ENCODE measurements at regions not wholly inside any gene's neighbourhood (a gene's known extent, or its start where the extent isn't known, plus 50 kb on each side); places are given as distances from the start of the nearest gene placed in this dataset.

GRCh38 chr17:73955616-73956015, 247.9 kb upstream of the RPL38 start:
- FAIRE-seq, result no peak
- Histone ChIP-seq H3K9me3 (ENCODE audit: low read length) (0 out of 2 replicates have a peak, but pooled peaks cover 6% of the 10 kb centered on the region), H3K79me2 (ENCODE audit: insufficient read depth, low read length) (no peaks in the 10 kb centered on the region), H3K4me3 (replicated peaks in 1 of 3; ENCODE audit: insufficient read depth in 1 of 3, low read depth in 2 of 3, low read length in 3 of 3) (no peak overlapping the region), H3K4me1 (ENCODE audit: insufficient read depth, low read length) (no peaks in the 10 kb centered on the region), H3K9ac (ENCODE audit: insufficient read depth, low read depth, low read length) (no peak overlapping the region), H4K20me1 (ENCODE audit: insufficient read depth, low read length) (no peaks in the 10 kb centered on the region), H3K27me3 (ENCODE audit: control insufficient read depth in 1 of 2, insufficient read depth in 2 of 2, low read length in 2 of 2) (peaks cover 3 to 26% of the 10 kb centered on the region in 2 experiments; a peak in 4 of 5 replicates), H2AFZ (ENCODE audit: low read length) (no peak overlapping the region), H3K36me3 (replicated peaks in 1 of 2; ENCODE audit: control insufficient read depth in 1 of 2, insufficient read depth in 2 of 2, low read length in 2 of 2) (no peaks in the 10 kb centered on the region), H3K4me2 (ENCODE audit: low read depth, low read length) (no peak overlapping the region), H3K27ac (ENCODE audit: extremely low read length, insufficient read depth, low read length) (no peak overlapping the region)
- ChIA-PET POLR2A (no interaction called here), CTCF (ENCODE audit: low intra/inter-chr PET ratio, low total read pairs) (interaction anchor here (1.7 to 3.0 kb wide), 2 partner anchors 298 to 526 kb away, joined by 20 to 22 read pairs; no protein-coding TSS in a partner anchor)
- ATAC-seq, result no peak
- no peak for DNase-seq (ENCODE audit: low spot score)
- WGBS (ENCODE audit: low lambda C conversion rate), result 13% methylated on average over 5 of the region's 5 CpGs
- in situ Hi-C loops (cut with HindIII; ENCODE audit: extremely low pct_ligation_motif_present, low pct_unique_long_range_greater_than_20kb) (loop anchor here (10.0 to 25.0 kb wide), 2 partner anchors 311 to 518 kb away; partner anchors contain the start of gene SDK2), intact Hi-C loops (cut with micrococcal nuclease; ENCODE audit: unreplicated experiment) (loop anchor here (5.0 kb wide), 2 partner anchors 303 to 358 kb away; no protein-coding TSS in a partner anchor)
- no TSS peak for BruUV-seq (replicated peaks)
- TF ChIP-seq ZBTB42 (CRISPR knock-in tag; IDR thresholded peaks at IDR 0.05) (no peak), THAP11 (CRISPR knock-in tag; IDR thresholded peaks at IDR 0.05) (no peak), ZBTB44 (CRISPR knock-in tag; IDR thresholded peaks at IDR 0.05) (no peak), EED (CRISPR knock-in tag; IDR thresholded peaks at IDR 0.05) (no peak), ZNF747 (CRISPR knock-in tag; IDR thresholded peaks at IDR 0.05; ENCODE audit: borderline replicate concordance) (no peak), ZNF7 (CRISPR knock-in tag; IDR thresholded peaks at IDR 0.05) (no peak), BCL3 (CRISPR knock-in tag; IDR thresholded peaks at IDR 0.05) (no peak), EP300 (IDR thresholded peaks at IDR 0.05; ENCODE audit: low read depth in 2 of 2, low read length in 2 of 2) (no peak), EP300 (CRISPR knock-in tag; IDR thresholded peaks at IDR 0.05; ENCODE audit: borderline replicate concordance) (no peak), TRAFD1 (CRISPR knock-in tag; IDR thresholded peaks at IDR 0.05; ENCODE audit: borderline replicate concordance) (no peak), THAP8 (CRISPR knock-in tag; IDR thresholded peaks at IDR 0.05; ENCODE audit: borderline replicate concordance) (no peak), ZKSCAN8 (CRISPR knock-in tag; IDR thresholded peaks at IDR 0.05; ENCODE audit: borderline replicate concordance) (no peak), ZNF552 (CRISPR knock-in tag; IDR thresholded peaks at IDR 0.05; ENCODE audit: borderline replicate concordance) (no peak)
- TF ChIP-seq, protein P1, sequence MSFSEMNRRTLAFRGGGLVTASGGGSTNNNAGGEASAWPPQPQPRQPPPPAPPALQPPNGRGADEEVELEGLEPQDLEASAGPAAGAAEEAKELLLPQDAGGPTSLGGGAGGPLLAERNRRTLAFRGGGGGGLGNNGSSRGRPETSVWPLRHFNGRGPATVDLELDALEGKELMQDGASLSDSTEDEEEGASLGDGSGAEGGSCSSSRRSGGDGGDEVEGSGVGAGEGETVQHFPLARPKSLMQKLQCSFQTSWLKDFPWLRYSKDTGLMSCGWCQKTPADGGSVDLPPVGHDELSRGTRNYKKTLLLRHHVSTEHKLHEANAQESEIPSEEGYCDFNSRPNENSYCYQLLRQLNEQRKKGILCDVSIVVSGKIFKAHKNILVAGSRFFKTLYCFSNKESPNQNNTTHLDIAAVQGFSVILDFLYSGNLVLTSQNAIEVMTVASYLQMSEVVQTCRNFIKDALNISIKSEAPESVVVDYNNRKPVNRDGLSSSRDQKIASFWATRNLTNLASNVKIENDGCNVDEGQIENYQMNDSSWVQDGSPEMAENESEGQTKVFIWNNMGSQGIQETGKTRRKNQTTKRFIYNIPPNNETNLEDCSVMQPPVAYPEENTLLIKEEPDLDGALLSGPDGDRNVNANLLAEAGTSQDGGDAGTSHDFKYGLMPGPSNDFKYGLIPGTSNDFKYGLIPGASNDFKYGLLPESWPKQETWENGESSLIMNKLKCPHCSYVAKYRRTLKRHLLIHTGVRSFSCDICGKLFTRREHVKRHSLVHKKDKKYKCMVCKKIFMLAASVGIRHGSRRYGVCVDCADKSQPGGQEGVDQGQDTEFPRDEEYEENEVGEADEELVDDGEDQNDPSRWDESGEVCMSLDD (CRISPR knock-in tag; IDR thresholded peaks at IDR 0.05; ENCODE audit: borderline replicate concordance), result no peak

All from HepG2 (cell line).